K562 (cell line): ENCODE measurements at regions not wholly inside any gene's neighbourhood (a gene's known extent, or its start where the extent isn't known, plus 50 kb on each side); places are given as distances from the start of the nearest gene placed in this dataset.

ENCODE experiments used
- E2F3 ChIP-seq: fragments of 250-450 bp; sonication (Bioruptor Pico); IDR thresholded peaks from 2 replicates; pipeline ENCODE4 v1.4.0; 2020; ENCODE audit warnings: mild to moderate bottlenecking
- MAX ChIP-seq: sonication (generic); formaldehyde crosslinking; IDR thresholded peaks from 2 replicates; pipeline ENCODE4 v1.9.0; 2022; ENCODE audit warnings: mild to moderate bottlenecking, missing genetic modification reagents
- NCOA6 ChIP-seq: fragments of 450-650 bp; IDR thresholded peaks from 2 replicates; pipeline ENCODE4 v1.6.1; 2017; ENCODE audit warnings: mild to moderate bottlenecking
- TEAD4 ChIP-seq, 2 experiments: sonication (generic) in 1 of 2; formaldehyde crosslinking in 1 of 2; IDR thresholded peaks; 2 replicates each; pipeline versions ENCODE4 v1.6.1 to v1.8.0; 2012 to 2022; ENCODE audit warnings: borderline replicate concordance in 1 of 2, inconsistent platforms in 1 of 2, low read length in 1 of 2, mild to moderate bottlenecking in 1 of 2, missing genetic modification reagents in 1 of 2
- ZNF217 ChIP-seq: sonication (generic); formaldehyde crosslinking; IDR thresholded peaks from 2 replicates; pipeline ENCODE4 v1.8.0; 2022; ENCODE audit warnings: mild to moderate bottlenecking, missing genetic modification reagents
- ZNF318 ChIP-seq, 2 experiments: fragments of 450-650 bp; IDR thresholded peaks; 2 replicates each; pipeline ENCODE4 v1.6.1; 2016; ENCODE audit warnings: mild to moderate bottlenecking in 2 of 2, borderline replicate concordance in 1 of 2, low read depth in 1 of 2, moderate library complexity in 1 of 2
- TF ChIP-seq, protein P1 (sequence below): fragments of 200-800 bp; sonication (Bioruptor generic); IDR thresholded peaks from 2 replicates; pipeline ENCODE4 v1.6.1; 2016; ENCODE audit warnings: missing genetic modification characterization, missing compliant biosample characterization
- TF ChIP-seq, protein P2 (sequence below): fragments of 200-800 bp; sonication (Bioruptor generic); IDR thresholded peaks from 2 replicates; pipeline ENCODE4 v1.6.1; 2017; ENCODE audit warnings: missing genetic modification characterization, missing compliant biosample characterization

DNA sequence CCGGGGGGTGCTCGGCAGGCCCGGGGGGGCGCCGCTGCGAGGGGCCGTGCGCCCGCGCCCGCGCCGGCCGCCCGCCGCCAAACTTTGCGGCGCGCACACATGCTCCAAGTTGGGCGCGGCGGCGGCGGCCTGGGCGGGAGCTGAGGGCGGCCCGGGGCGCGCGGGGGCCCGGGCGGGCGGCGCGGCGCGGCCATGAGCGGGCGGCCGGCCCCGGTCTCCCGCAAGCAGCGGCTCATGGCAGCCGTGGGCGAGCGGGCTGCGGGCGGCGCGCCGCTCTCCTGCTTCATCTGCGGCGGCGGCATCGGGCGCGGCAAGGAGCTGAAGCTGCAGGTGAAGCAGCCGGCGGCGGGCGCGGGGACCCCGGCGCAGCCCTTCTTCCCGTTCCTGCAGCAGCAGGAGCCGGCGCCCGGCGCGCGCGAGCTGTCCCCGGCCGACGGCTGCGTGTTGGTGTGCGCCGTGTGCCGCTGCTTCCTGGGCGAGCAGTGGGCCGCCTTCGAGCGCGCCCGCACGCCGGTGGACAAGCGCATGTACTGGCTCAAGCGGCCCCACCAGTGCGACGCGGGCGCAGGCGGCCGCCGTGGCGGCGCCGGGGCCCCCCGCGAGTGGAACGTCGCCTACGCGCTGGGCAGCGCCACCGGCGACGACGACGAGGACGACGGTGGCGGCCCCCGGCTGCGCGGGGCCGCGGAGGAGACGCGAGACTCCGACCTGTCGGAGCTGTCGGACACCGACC lies 57.2 kb upstream of the CIBAR2 start (continued):
- TF ChIP-seq MAX (CRISPR knock-in tag) (peak; percentile 84), NCOA6 (no peak), E2F3 (CRISPR knock-in tag) (0 out of 2 replicates have a peak, but pooled peaks have one; percentile 62), TEAD4 (IDR thresholded peaks at IDR 0.05; ENCODE audit: low read length) (no peak), TEAD4 (CRISPR knock-in tag; IDR thresholded peaks at IDR 0.05; ENCODE audit: borderline replicate concordance) (0 out of 2 replicates have a peak, but pooled peaks have one; percentile 68), ZNF217 (no peak), ZNF318 (IDR thresholded peaks at IDR 0.05; ENCODE audit: borderline replicate concordance in 1 of 2, low read depth in 1 of 2) (no peak)
- TF ChIP-seq, protein P1, sequence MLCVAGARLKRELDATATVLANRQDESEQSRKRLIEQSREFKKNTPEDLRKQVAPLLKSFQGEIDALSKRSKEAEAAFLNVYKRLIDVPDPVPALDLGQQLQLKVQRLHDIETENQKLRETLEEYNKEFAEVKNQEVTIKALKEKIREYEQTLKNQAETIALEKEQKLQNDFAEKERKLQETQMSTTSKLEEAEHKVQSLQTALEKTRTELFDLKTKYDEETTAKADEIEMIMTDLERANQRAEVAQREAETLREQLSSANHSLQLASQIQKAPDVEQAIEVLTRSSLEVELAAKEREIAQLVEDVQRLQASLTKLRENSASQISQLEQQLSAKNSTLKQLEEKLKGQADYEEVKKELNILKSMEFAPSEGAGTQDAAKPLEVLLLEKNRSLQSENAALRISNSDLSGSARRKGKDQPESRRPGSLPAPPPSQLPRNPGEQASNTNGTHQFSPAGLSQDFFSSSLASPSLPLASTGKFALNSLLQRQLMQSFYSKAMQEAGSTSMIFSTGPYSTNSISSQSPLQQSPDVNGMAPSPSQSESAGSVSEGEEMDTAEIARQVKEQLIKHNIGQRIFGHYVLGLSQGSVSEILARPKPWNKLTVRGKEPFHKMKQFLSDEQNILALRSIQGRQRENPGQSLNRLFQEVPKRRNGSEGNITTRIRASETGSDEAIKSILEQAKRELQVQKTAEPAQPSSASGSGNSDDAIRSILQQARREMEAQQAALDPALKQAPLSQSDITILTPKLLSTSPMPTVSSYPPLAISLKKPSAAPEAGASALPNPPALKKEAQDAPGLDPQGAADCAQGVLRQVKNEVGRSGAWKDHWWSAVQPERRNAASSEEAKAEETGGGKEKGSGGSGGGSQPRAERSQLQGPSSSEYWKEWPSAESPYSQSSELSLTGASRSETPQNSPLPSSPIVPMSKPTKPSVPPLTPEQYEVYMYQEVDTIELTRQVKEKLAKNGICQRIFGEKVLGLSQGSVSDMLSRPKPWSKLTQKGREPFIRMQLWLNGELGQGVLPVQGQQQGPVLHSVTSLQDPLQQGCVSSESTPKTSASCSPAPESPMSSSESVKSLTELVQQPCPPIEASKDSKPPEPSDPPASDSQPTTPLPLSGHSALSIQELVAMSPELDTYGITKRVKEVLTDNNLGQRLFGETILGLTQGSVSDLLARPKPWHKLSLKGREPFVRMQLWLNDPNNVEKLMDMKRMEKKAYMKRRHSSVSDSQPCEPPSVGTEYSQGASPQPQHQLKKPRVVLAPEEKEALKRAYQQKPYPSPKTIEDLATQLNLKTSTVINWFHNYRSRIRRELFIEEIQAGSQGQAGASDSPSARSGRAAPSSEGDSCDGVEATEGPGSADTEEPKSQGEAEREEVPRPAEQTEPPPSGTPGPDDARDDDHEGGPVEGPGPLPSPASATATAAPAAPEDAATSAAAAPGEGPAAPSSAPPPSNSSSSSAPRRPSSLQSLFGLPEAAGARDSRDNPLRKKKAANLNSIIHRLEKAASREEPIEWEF (CRISPR knock-in tag): no peak
- TF ChIP-seq, protein P2, sequence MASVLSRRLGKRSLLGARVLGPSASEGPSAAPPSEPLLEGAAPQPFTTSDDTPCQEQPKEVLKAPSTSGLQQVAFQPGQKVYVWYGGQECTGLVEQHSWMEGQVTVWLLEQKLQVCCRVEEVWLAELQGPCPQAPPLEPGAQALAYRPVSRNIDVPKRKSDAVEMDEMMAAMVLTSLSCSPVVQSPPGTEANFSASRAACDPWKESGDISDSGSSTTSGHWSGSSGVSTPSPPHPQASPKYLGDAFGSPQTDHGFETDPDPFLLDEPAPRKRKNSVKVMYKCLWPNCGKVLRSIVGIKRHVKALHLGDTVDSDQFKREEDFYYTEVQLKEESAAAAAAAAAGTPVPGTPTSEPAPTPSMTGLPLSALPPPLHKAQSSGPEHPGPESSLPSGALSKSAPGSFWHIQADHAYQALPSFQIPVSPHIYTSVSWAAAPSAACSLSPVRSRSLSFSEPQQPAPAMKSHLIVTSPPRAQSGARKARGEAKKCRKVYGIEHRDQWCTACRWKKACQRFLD (CRISPR knock-in tag): 0 out of 2 replicates have a peak, but pooled peaks have one; percentile 30
